Heart right ventricle (tissue), 16 donors: ENCODE measurements at regions not wholly inside any gene's neighbourhood (a gene's known extent, or its start where the extent isn't known, plus 50 kb on each side); places are given as distances from the start of the nearest gene placed in this dataset.
"Not testable (repeated sequence)": the region's sequence is repeated elsewhere in the genome, so short reads cannot be mapped to it uniquely, and the experiment has no call there.

Experiments
- ATAC-seq, 8 donors: fragments of 200-7000 bp; cut with Tn5 transposase; one replicate each; pipeline ENCODE4 v1.9.1; 2020; ENCODE audit warnings: mild to moderate bottlenecking in 8 of 8, moderate library complexity in 8 of 8, moderate number of reproducible peaks in 1 of 8
- DNase-seq, 2 donors: peaks; one replicate each; pipeline ENCODE4 v3.0.0-alpha.2; 2020
- H3K27ac ChIP-seq, 10 donors: fragments of 200-600 bp; sonication (generic) in 2 of 10; one replicate each; pipeline versions ENCODE4 v1.5.0 to v1.8.0; 2020 to 2022; ENCODE audit warnings: mild to moderate bottlenecking in 3 of 10
- H3K27me3 ChIP-seq, 7 donors: fragments of 200-600 bp; one replicate each; pipeline ENCODE4 v1.8.0; 2021 to 2022; ENCODE audit warnings: mild to moderate bottlenecking in 2 of 7
- H3K36me3 ChIP-seq, 9 donors: fragments of 200-600 bp; sonication (generic) in 1 of 9; one replicate each; pipeline versions ENCODE4 v1.5.0 to v1.8.0; 2020 to 2022; ENCODE audit warnings: mild to moderate bottlenecking in 2 of 9
- H3K4me1 ChIP-seq, 9 donors: fragments of 200-600 bp; sonication (generic) in 1 of 9; one replicate each; pipeline versions ENCODE4 v1.5.0 to v1.8.0; 2020 to 2022; ENCODE audit warnings: mild to moderate bottlenecking in 4 of 9
- H3K4me3 ChIP-seq, 10 donors: fragments of 200-600 bp; sonication (generic) in 2 of 10; one replicate each; pipeline versions ENCODE4 v1.5.0 to v1.8.0; 2020 to 2022; ENCODE audit warnings: mild to moderate bottlenecking in 7 of 10, moderate library complexity in 2 of 10
- H3K9me3 ChIP-seq, 11 donors: fragments of 200-600 bp in 10 of 11; sonication (generic) in 2 of 11; one replicate each; pipeline versions ENCODE4 v1.5.0 to v1.8.0; 2013 to 2022; ENCODE audit warnings: mild to moderate bottlenecking in 2 of 11, control low read depth in 1 of 11, moderate library complexity in 1 of 11
- WGBS, 2 donors: extraction: QIAGEN DNeasy Blood & Tissue Kit; methylation state at CpG; one replicate each; pipeline ENCODE4 v1.1.7; 2013; ENCODE audit warnings: inconsistent platforms in 1 of 2; 5-methylcytosine and 5-hydroxymethylcytosine counted together
- intact Hi-C, 10 donors: fragments of 100-400 bp; cut with DNase I; formaldehyde crosslinking; loops; one replicate each; pipeline versions ENCODE4 v1.11.1 to v1.14.2; 2022
- TF ChIP-seq, protein P1 (sequence below), 9 donors: fragments of 200-600 bp; sonication (generic) in 2 of 9; IDR thresholded peaks; one replicate each; pipeline versions ENCODE4 v1.5.0 to v1.8.0; 2021 to 2022; ENCODE audit warnings: antibody characterized with exemption in 9 of 9, mild to moderate bottlenecking in 5 of 9, moderate library complexity in 1 of 9
- donor health status: Arrhythmogenic right ventricular cardiomyopathy.
- donor health status: ischemic (EF 13 %, LVEDD 7.1; RV severe dilation, severe dysfunction).
- donor health status: healthy with polysubstance abuse.
- donor health status: DM: no; HTN: yes; CAD: no.
- donor health status: DM: no; HTN: no; CAD: no.
- donor health status: ischemic (EF 25% LVEDD 6.9; RV normal size, moderate dysfunction).
- donor health status: ischemic (EF 25% LVEDD 5.7; RV mildly dilated, moderate dysfunction).
- donor health status: healthy.
- donor health status: DM: yes; HTN: yes; CAD: no.
- donor health status: Ischemic cardiomyopathy.
- donor health status: ischemic (EF 35%, LVEDD 5.7; RV mildly dilated, moderate dysfunction).
- donor health status: nonischemic (EF 11% LVEDD 7.7; RV severe dilation, severe dysfunction).
- donor health status: DM: yes; HTN: yes; CAD: no.
- donor health status: PGD.
- donor health status: ischemic (EF 29% LVEDD 5.4; RV normal size, mild dysfunction).
- donor health status: nonischemic (EF 23%, LVEDD 6.1; RV moderate dilation, normal function).

DNA sequence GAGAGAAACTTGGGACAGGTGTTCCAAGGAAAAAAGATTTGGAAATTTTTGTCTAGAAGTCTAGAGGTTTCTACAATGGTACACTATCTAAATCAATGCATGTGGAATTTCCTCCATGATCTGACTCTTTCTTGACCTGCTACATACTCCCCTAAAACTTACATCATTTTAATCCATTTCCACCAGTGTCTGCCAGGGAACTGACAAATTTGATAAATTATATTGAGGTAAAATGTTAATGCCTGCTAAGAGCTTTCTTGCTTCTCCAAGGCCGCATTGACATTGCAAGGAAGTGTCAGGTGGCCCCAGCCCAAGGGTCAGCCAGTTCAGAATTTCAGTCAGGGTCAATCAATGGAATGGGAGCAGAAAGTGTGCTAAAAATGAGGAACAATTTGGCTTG is 163.4 kb upstream of the FBXL17 start:
- WGBS, 2 donors, result 0 to 53% methylated on average over 1 of the region's 1 CpG
- Histone ChIP-seq H3K4me3 (no peak overlapping the region), H3K9me3 (no peaks in the 10 kb centered on the region), H3K36me3 (no peaks in the 10 kb centered on the region), H3K27me3 (no peaks in the 10 kb centered on the region), H3K27ac (no peak overlapping the region), H3K4me1 (no peaks in the 10 kb centered on the region)
- intact Hi-C loops, result no loop called here
- no peak for DNase-seq
- no peak for ATAC-seq
- TF ChIP-seq, protein P1, sequence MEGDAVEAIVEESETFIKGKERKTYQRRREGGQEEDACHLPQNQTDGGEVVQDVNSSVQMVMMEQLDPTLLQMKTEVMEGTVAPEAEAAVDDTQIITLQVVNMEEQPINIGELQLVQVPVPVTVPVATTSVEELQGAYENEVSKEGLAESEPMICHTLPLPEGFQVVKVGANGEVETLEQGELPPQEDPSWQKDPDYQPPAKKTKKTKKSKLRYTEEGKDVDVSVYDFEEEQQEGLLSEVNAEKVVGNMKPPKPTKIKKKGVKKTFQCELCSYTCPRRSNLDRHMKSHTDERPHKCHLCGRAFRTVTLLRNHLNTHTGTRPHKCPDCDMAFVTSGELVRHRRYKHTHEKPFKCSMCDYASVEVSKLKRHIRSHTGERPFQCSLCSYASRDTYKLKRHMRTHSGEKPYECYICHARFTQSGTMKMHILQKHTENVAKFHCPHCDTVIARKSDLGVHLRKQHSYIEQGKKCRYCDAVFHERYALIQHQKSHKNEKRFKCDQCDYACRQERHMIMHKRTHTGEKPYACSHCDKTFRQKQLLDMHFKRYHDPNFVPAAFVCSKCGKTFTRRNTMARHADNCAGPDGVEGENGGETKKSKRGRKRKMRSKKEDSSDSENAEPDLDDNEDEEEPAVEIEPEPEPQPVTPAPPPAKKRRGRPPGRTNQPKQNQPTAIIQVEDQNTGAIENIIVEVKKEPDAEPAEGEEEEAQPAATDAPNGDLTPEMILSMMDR (IDR thresholded peaks at IDR 0.05), result no peak

DNA sequence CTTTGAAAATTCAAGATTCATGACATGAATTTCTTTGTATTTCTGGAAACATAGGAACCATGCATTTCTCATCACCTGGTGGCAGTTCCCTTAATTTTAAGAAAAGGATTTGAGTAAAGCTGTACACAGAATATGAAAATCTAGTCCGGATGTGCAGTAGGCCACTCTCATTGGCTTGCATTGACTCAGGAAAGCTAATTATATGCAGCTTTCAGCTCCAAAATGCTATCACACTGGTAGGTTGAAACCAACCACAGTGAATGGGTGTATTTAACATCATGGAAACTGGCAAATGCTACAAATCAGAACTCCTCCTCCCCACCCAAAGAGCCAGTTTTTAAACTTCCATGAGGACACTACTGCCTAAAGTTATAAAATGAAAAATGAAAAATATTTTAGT is 161.6 kb upstream of the FBXL17 start:
- H3K27me3 ChIP-seq, result no peaks in the 10 kb centered on the region
- TF ChIP-seq, protein P1 (IDR thresholded peaks at IDR 0.05), result no peak
- no peaks in the 10 kb centered on the region for H3K9me3 ChIP-seq
- intact Hi-C loops, result no loop called here
- DNase-seq (no peak), ATAC-seq (no peak)
- 67 to 83% methylated on average over 1 of the region's 1 CpG for WGBS, 2 donors
- no peaks in the 10 kb centered on the region for H3K4me1 ChIP-seq
- H3K27ac ChIP-seq, result no peak overlapping the region
- H3K36me3 ChIP-seq, result no peaks in the 10 kb centered on the region
- no peak overlapping the region for H3K4me3 ChIP-seq

DNA sequence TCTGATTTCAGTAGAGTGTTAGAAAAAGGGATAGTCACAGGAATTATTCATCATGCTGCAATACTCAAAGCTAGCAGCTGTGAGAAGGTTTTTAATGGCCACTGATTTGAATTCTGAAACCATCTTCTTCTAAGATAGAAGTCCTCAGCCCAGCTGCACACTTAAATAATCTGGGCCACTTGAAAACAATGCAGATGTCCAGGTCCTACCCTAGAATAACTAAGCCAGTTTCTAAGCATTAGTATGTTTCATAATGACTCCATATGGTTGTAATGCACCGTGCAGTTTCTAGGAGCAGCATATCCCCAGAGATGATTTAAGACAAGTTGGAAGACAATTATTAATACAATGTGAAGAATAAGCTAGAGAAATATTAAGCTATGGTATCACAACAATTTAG is 159.9 kb upstream of the FBXL17 start:
- Histone ChIP-seq H3K27me3 (no peaks in the 10 kb centered on the region), H3K27ac (no peak overlapping the region), H3K4me1 (no peaks in the 10 kb centered on the region), H3K9me3 (no peaks in the 10 kb centered on the region), H3K4me3 (no peak overlapping the region), H3K36me3 (no peaks in the 10 kb centered on the region)
- no peak for DNase-seq
- 67 to 69% methylated on average over 1 of the region's 1 CpG for WGBS, 2 donors
- ATAC-seq, result no peak
- intact Hi-C loops, result no loop called here
- TF ChIP-seq, protein P1 (IDR thresholded peaks at IDR 0.05), result no peak

DNA sequence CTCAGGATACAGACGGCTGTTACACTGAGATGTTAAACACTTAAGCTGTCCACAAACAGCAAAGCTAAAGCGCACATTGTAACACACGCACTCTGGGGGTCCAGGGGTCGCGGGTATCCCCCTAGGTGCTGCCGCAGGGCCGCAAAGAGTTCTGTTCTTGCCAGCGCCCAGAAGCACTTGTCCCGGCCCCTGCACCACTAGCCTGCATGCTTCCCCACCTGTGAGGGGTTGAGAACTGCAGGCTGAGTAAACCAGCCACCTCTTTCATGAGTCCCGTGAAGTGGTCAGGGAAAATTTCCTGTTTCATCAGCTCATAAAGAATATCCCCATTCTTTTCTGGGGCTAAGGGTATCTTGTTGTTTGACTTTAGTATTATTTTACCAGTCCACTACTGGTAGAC is 154.4 kb upstream of the FBXL17 start:
- 88 to 94% methylated on average over 10 of the region's 10 CpGs for WGBS, 2 donors
- no peaks in the 10 kb centered on the region for H3K36me3 ChIP-seq
- no peak overlapping the region for H3K27ac ChIP-seq
- TF ChIP-seq, protein P1 (IDR thresholded peaks at IDR 0.05), result no peak
- intact Hi-C loops, result no loop called here
- DNase-seq (no peak), ATAC-seq (no peak)
- no peaks in the 10 kb centered on the region for H3K9me3 ChIP-seq
- no peaks in the 10 kb centered on the region for H3K27me3 ChIP-seq
- H3K4me3 ChIP-seq, result no peak overlapping the region
- H3K4me1 ChIP-seq, result peaks cover 0 to 7% (median 4%) of the 10 kb centered on the region in 9 donors

DNA sequence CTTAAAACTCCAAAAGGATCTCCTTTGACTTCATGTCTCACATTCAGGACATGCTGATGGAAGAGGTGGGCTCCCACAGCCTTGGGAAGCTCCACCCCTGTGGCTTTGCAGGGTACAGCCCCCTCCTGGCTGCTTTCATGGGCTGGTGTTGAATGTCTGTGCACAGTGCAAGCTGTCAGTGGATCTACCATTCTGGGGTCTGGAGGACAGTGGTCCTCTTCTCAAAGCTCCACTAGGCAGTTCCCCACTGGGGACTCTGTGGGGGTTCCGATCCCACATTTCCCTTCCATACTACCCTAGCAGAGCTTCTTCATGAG is 150.2 kb upstream of the FBXL17 start:
- H3K27ac ChIP-seq, DNase-seq, H3K27me3 ChIP-seq, ATAC-seq, H3K4me1 ChIP-seq, H3K4me3 ChIP-seq, H3K9me3 ChIP-seq, H3K36me3 ChIP-seq, intact Hi-C loops: not testable (repeated sequence)
- WGBS, 2 donors, result 98 to 100% methylated on average over 1 of the region's 1 CpG
